Fibroblast of the aortic adventitia (primary cell): ENCODE measurements at regions not wholly inside any gene's neighbourhood (a gene's known extent, or its start where the extent isn't known, plus 50 kb on each side); places are given as distances from the start of the nearest gene placed in this dataset.

Experiments
- DNase-seq: peaks from one replicate; pipeline ENCODE4 v3.0.0-alpha.2; 2010; ENCODE audit warnings: low read depth
- H3K4me3 ChIP-seq: 2 replicates; pipeline ENCODE4 v1.5.1; 2011; ENCODE audit warnings: low read depth, mild to moderate bottlenecking, control low read depth, low read length, moderate library complexity
- TF ChIP-seq, protein P1 (sequence below): IDR thresholded peaks from 2 replicates; pipeline ENCODE4 v1.5.1; 2011; ENCODE audit warnings: mild to moderate bottlenecking, low read length, control low read depth, inconsistent platforms; ENCODE audit not compliant: insufficient read depth

DNA sequence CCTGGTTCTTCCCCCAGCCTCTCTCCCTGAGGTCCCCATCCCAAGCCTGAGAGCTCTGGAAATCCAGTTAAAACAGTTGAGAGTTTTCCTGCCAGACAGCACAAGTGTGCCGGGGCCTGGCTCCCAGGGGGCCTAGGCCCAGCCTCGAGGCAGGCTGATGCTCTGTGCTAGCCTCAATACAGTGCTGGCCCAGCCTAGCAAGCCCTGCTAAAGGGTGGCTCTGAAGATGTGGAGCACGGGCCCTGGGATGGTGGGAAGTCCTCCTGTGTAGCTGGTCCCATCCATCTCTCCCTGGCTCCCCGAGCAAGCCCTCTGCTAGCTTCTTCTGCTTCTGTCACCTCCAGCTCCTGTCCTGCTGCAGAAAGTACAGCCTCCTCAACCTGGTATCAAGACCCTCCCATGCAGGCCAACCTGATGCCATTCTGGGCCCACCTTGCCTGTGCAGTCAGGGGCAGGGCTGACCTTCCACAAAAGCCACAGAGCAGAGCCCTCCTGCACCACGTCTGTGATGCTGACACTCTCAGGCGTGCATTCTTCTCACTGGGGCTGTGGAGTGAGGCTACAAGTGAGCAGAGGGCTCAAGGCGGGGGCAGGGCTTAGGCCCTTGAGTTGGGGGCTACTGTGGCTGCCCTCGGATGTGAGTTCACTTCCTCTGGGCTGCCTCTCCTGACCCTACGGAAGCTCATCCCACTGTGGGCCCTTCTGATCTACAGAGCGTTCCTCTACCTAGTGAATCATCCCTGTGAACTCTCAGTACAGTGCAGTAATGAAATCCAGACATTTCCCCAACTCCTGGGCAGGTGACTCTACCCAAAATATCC, 60.1 kb upstream of the LAPTM4A start:
- TF ChIP-seq, protein P1, sequence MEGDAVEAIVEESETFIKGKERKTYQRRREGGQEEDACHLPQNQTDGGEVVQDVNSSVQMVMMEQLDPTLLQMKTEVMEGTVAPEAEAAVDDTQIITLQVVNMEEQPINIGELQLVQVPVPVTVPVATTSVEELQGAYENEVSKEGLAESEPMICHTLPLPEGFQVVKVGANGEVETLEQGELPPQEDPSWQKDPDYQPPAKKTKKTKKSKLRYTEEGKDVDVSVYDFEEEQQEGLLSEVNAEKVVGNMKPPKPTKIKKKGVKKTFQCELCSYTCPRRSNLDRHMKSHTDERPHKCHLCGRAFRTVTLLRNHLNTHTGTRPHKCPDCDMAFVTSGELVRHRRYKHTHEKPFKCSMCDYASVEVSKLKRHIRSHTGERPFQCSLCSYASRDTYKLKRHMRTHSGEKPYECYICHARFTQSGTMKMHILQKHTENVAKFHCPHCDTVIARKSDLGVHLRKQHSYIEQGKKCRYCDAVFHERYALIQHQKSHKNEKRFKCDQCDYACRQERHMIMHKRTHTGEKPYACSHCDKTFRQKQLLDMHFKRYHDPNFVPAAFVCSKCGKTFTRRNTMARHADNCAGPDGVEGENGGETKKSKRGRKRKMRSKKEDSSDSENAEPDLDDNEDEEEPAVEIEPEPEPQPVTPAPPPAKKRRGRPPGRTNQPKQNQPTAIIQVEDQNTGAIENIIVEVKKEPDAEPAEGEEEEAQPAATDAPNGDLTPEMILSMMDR, result no peak
- no peak overlapping the region for H3K4me3 ChIP-seq
- DNase-seq, result no peak

DNA sequence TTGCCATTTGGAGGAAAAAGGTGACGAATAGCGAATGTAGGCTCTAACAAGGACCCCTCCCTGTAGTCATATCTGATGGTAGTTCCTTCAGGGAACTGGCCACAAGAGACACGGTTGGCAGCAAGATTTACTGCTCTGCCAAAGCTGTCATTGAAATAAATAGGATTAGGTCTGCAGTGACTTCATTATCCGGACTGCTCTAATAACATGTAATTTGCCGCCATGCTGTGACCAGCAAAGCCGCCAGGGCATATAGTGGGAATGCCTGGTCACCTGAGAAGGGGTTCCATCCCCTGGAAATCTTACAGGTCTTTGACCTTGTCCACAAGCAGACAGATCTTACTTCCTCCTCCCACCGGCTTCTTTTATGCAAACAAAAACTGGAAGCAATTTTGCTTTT, 59.4 kb upstream of the LAPTM4A start:
- no peak overlapping the region for H3K4me3 ChIP-seq
- no peak for DNase-seq
- TF ChIP-seq, protein P1, result no peak

DNA sequence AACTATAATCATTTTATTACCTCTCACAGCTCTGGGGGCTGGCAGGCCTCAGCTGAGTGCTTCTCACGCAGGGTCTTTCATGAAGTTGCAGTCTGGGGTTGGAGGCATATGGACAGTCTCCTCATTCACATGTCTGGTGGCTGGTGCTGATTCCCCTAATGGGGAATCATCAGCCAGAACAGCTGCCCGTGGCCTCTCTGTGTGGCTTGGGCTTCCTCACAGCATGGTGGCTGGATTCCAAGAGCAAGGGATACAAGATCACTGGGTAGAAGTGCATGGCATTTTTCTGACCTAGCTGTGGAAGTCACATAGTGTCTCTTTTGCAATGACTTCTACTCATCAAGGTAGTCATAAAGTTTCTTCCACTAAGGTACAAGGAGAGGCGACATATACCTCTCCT, 59.0 kb upstream of the LAPTM4A start:
- no peak overlapping the region for H3K4me3 ChIP-seq
- TF ChIP-seq, protein P1, result no peak
- DNase-seq, result no peak

DNA sequence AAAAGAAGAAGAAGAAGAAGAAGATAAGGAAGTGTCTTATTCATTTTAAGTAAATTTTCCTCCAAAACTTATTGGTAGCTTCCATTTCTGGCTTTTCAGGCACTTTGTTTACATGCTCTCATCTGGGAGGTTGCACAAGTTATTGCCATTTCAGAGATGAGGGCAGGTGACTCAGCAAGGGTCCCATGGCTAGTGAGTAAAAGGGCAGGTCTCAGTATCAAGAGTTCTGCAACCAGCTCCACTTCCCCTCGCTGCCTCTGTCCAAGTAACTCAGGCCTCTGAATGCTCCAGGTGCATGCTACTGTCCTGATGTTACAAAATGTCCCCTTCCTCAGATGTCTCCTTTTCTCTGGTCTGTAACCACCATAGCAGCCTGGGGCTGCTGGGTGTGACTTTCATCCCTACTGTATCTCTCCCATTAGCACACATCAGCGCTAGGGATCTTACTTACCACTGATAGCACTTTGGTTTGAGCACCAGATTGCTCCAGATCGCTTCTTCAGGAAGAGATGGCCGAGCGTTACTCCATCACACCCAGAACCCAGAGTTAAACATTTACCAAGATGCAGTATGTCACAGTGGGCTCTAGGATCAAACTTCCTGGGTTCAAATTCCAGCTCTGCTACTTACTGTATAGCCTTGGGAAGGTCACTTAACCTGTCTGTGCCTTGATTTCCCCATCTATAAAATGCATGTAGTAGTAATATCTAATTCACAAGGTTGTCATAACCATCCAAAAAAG, 57.4 kb upstream of the LAPTM4A start:
- H3K4me3 ChIP-seq, result no peak overlapping the region
- TF ChIP-seq, protein P1, result no peak
- DNase-seq, result no peak

DNA sequence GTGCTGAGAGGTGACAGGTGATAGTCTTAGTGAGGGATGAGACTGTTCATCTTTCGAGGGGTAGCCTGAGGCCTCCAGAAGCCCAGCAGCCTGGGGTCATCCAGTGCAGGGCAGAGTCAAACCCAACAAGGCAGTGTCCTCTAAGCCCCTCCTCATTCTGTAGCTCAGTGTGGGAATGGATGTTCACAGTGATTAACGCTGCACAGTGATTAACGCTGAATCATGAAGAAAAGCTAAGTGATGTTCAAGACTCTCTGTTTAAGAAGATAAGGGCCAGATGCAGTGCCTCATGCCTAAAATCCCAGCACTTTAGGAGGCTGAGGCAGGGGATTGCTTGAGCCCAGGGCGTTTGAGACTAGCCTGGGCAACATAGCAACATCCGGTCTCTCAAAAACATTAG, 56.3 kb upstream of the LAPTM4A start:
- H3K4me3 ChIP-seq, result no peak overlapping the region
- TF ChIP-seq, protein P1, result no peak
- DNase-seq, result no peak

DNA sequence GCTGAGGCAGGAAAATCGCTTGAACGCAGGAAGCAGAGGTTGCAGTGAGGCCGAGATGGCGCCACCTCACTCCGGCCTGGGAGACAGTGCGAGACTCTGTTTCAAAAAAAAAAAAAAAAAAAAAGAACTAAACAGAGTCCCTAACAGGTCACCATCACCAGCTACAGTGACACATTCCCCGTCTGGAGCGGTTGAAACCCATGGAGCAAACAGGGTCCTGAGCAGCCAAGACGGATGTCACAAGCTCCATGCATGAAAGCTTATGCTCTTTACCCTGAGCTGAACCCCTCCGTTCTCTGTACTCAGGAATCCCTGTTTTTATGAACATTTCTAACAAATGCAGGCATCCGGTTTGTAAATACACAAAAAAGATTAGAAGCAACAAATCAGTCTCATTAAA, 55.9 kb upstream of the LAPTM4A start:
- TF ChIP-seq, protein P1, result no peak

More for the DNA sequence above, 55.9 kb upstream of the LAPTM4A start:
- DNase-seq, result no peak
- H3K4me3 ChIP-seq, result no peak overlapping the region
